ENCODE measurements at regions not wholly inside any gene's neighbourhood (a gene's known extent, or its start where the extent isn't known, plus 50 kb on each side); places are given as distances from the start of the nearest gene placed in this dataset.

DNA sequence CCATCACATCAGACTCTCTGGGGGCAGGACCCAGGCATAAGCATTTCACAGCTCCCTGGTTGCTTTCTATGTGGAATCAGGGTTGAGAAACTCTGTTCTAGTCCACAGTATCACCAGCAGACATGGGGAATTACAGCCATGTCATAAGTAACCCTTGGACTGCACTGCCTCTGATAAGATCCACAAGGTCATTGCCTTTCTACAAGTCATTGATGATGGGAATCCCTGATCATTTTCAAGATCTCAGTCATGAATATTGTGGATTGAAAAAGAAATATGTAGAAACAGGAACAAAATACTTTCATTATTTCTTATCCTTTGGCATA is 304.1 kb downstream of the KLF6 start:
- TF ChIP-seq CTCF (IDR thresholded peaks at IDR 0.05; ENCODE audit: control insufficient read depth, insufficient read depth, low read depth, low read length, missing control alignments): no peak
- no peak overlapping the region for H3K4me3 ChIP-seq (ENCODE audit: control insufficient read depth, low read depth, low read length)
- DNase-seq (ENCODE audit: low read depth): no peak

GRCh38 chr10:3480281-3480989 is 304.6 kb downstream of the KLF6 start:
- TF ChIP-seq CTCF (IDR thresholded peaks at IDR 0.05; ENCODE audit: control insufficient read depth, insufficient read depth, low read depth, low read length, missing control alignments): no peak
- H3K4me3 ChIP-seq (ENCODE audit: control insufficient read depth, low read depth, low read length): no peak overlapping the region
- no peak for DNase-seq (ENCODE audit: low read depth)

DNA sequence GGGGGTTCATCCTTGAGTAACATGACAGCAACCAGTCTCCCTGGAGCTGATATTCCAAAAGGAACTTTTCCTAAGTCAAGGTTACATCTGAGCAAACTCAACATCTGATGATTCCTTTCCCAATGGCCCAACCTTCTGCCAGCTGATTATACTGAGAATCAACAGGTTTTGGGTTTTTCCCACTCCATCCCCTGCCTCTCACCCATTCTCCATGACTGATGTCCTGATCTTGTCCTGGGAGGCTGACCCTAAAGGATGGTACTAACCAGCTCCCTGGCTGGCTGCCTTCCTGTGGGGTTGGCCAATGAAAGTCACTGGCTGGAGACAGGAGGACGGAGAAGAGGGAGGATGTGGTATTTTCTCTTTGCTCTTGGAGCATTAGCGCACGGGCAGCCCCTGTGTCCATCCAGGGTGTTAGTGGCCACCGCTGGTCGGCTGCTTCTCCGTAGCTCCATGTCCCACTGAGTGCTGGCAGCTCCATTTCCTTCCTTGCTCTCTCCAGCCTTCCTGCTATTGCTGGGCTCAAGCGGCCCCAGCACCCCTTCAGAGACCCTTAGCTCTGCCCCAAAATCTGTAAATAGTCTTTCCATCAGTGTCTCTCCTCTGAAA is 306.2 kb upstream of the PITRM1 start:
- no peak for TF ChIP-seq CTCF (IDR thresholded peaks at IDR 0.05; ENCODE audit: control insufficient read depth, insufficient read depth, low read depth, low read length, missing control alignments)
- H3K4me3 ChIP-seq (ENCODE audit: control insufficient read depth, low read depth, low read length): no peak overlapping the region

GRCh38 chr10:3478153-3478552 is 305.6 kb upstream of the PITRM1 start:
- TF ChIP-seq CTCF (IDR thresholded peaks at IDR 0.05; ENCODE audit: control insufficient read depth, insufficient read depth, low read depth, low read length, missing control alignments): no peak
- no peak overlapping the region for H3K4me3 ChIP-seq (ENCODE audit: control insufficient read depth, low read depth, low read length)

More for the DNA sequence above, 306.2 kb upstream of the PITRM1 start:
- DNase-seq (ENCODE audit: low read depth): no peak

GRCh38 chr10:3477683-3478082 is 305.1 kb upstream of the PITRM1 start:
- H3K4me3 ChIP-seq (ENCODE audit: control insufficient read depth, low read depth, low read length): no peak overlapping the region
- DNase-seq (ENCODE audit: low read depth): no peak
- no peak for TF ChIP-seq CTCF (IDR thresholded peaks at IDR 0.05; ENCODE audit: control insufficient read depth, insufficient read depth, low read depth, low read length, missing control alignments)

More at GRCh38 chr10:3478153-3478552, 305.6 kb upstream of the PITRM1 start:
- DNase-seq (ENCODE audit: low read depth): no peak

GRCh38 chr10:3476640-3477448 is 304.3 kb upstream of the PITRM1 start:
- no peak for TF ChIP-seq CTCF (IDR thresholded peaks at IDR 0.05; ENCODE audit: control insufficient read depth, insufficient read depth, low read depth, low read length, missing control alignments)
- DNase-seq (ENCODE audit: low read depth): no peak
- H3K4me3 ChIP-seq (ENCODE audit: control insufficient read depth, low read depth, low read length): no peak overlapping the region
